GM23338 (cell line): ENCODE measurements at regions not wholly inside any gene's neighbourhood (a gene's known extent, or its start where the extent isn't known, plus 50 kb on each side); places are given as distances from the start of the nearest gene placed in this dataset.

ENCODE experiments used
- ATAC-seq: fragments of 200-7000 bp; cut with Tn5 transposase; 3 replicates; pipeline ENCODE4 v1.9.1; 2020
- DNase-seq: peaks from one replicate; pipeline ENCODE4 v3.0.0-alpha.2; 2015; ENCODE audit warnings: low spot score
- H2AFZ ChIP-seq: fragments of 200-600 bp; sonication (generic); 2 replicates; pipeline ENCODE4 v1.8.0; 2016; ENCODE audit warnings: antibody characterized with exemption, mild to moderate bottlenecking, moderate library complexity
- H3F3A ChIP-seq: fragments of 200-600 bp; sonication (generic); replicated peaks from 2 replicates; pipeline ENCODE4 v1.8.0; 2017; ENCODE audit warnings: antibody characterized with exemption, mixed run types, low read depth
- H3K27ac ChIP-seq: fragments of 200-600 bp; sonication (generic); 2 replicates; pipeline ENCODE4 v1.6.1; 2016; ENCODE audit warnings: low read depth
- H3K27me3 ChIP-seq: fragments of 200-600 bp; sonication (generic); 2 replicates; pipeline ENCODE4 v1.8.0; 2016; ENCODE audit warnings: mild to moderate bottlenecking, mixed run types, moderate library complexity; ENCODE audit not compliant: insufficient read depth
- H3K36me3 ChIP-seq: fragments of 200-600 bp; sonication (generic); 2 replicates; pipeline ENCODE4 v1.8.0; 2016; ENCODE audit warnings: mild to moderate bottlenecking; ENCODE audit not compliant: insufficient read depth
- H3K4me1 ChIP-seq: fragments of 200-600 bp; sonication (generic); 2 replicates; pipeline ENCODE4 v1.8.0; 2016; ENCODE audit warnings: mild to moderate bottlenecking, moderate library complexity; ENCODE audit not compliant: insufficient read depth
- H3K4me2 ChIP-seq: fragments of 200-600 bp; sonication (generic); 2 replicates; pipeline ENCODE4 v1.7.1; 2017; ENCODE audit warnings: mixed run types
- H3K4me3 ChIP-seq: fragments of 200-600 bp; sonication (generic); 2 replicates; pipeline ENCODE4 v1.6.1; 2016; ENCODE audit warnings: mixed run types
- H3K79me2 ChIP-seq: fragments of 200-600 bp; sonication (generic); replicated peaks from 2 replicates; pipeline ENCODE4 v1.8.0; 2017; ENCODE audit warnings: mild to moderate bottlenecking; ENCODE audit not compliant: insufficient read depth
- H3K9me2 ChIP-seq: fragments of 200-600 bp; sonication (generic); 2 replicates; pipeline ENCODE4 v1.8.0; 2017; ENCODE audit not compliant: insufficient read depth
- H4K20me1 ChIP-seq: fragments of 200-600 bp; sonication (generic); replicated peaks from 2 replicates; pipeline ENCODE4 v1.8.0; 2017; ENCODE audit warnings: mild to moderate bottlenecking; ENCODE audit not compliant: insufficient read depth
- H3K27ac Mint-ChIP-seq: 2 replicates; pipeline ENCODE4 v1.8.0; 2020; ENCODE audit warnings: inconsistent platforms, mild to moderate bottlenecking, moderate library complexity, mixed read lengths
- H3K27me3 Mint-ChIP-seq: 3 replicates; pipeline ENCODE4 v1.8.0; 2022; ENCODE audit warnings: low read depth, mild to moderate bottlenecking, moderate library complexity, mixed read lengths, inconsistent platforms; ENCODE audit not compliant: insufficient read depth, poor library complexity
- H3K36me3 Mint-ChIP-seq: 3 replicates; pipeline ENCODE4 v1.8.0; 2021; ENCODE audit warnings: low read depth, mild to moderate bottlenecking, inconsistent platforms, moderate library complexity, mixed read lengths
- H3K4me1 Mint-ChIP-seq: 3 replicates; pipeline ENCODE4 v1.8.0; 2020; ENCODE audit warnings: mild to moderate bottlenecking, inconsistent platforms, mixed read lengths
- H3K4me3 Mint-ChIP-seq: 3 replicates; pipeline ENCODE4 v1.8.0; 2021; ENCODE audit warnings: moderate library complexity, mild to moderate bottlenecking, inconsistent platforms, mixed read lengths
- H3K9me3 Mint-ChIP-seq: 3 replicates; pipeline ENCODE4 v1.8.0; 2020; ENCODE audit warnings: moderate library complexity, mild to moderate bottlenecking, inconsistent platforms, mixed read lengths
- EZH2 ChIP-seq: fragments of 200-600 bp; sonication (generic); IDR thresholded peaks from one replicate; pipeline ENCODE4 v1.8.0; 2017; ENCODE audit warnings: antibody characterized with exemption, mild to moderate bottlenecking, low read depth; ENCODE audit not compliant: unreplicated experiment
- EZH2phosphoT487 ChIP-seq: fragments of 200-600 bp; sonication (generic); IDR thresholded peaks from one replicate; pipeline ENCODE4 v1.8.1; 2018; ENCODE audit warnings: antibody characterized with exemption; ENCODE audit not compliant: unreplicated experiment
- JUNB ChIP-seq: IDR thresholded peaks from one replicate; pipeline ENCODE4 v1.6.1; 2016; ENCODE audit warnings: antibody characterized with exemption; ENCODE audit not compliant: unreplicated experiment
- NANOG ChIP-seq: IDR thresholded peaks from 2 replicates; pipeline ENCODE4 v1.6.1; 2016; ENCODE audit warnings: antibody characterized with exemption, borderline replicate concordance
- STAT1 ChIP-seq: IDR thresholded peaks from one replicate; pipeline ENCODE4 v1.6.1; 2016; ENCODE audit warnings: antibody characterized with exemption; ENCODE audit not compliant: unreplicated experiment
- ZNF114 ChIP-seq: fragments of 250-450 bp; sonication (Bioruptor Pico); IDR thresholded peaks from 2 replicates; pipeline ENCODE4 v1.5.0; 2020; ENCODE audit warnings: mild to moderate bottlenecking, moderate library complexity
- TF ChIP-seq, protein P1 (sequence below), 2 experiments: fragments of 200-600 bp in 1 of 2; sonication (generic) in 1 of 2; conservative IDR thresholded peaks; 2 replicates each; pipeline versions ENCODE4 v1.5.1 to v1.6.1; 2016 to 2017; ENCODE audit warnings: antibody characterized with exemption in 2 of 2, low read depth in 2 of 2, mild to moderate bottlenecking in 2 of 2, moderate library complexity in 1 of 2
- TF ChIP-seq, protein P2 (sequence below): IDR thresholded peaks from one replicate; pipeline ENCODE4 v1.6.1; 2018; ENCODE audit warnings: antibody characterized with exemption; ENCODE audit not compliant: unreplicated experiment

- TF ChIP-seq NANOG (no peak), JUNB (no peak), EZH2phosphoT487 (no peak)
- TF ChIP-seq, protein P1, sequence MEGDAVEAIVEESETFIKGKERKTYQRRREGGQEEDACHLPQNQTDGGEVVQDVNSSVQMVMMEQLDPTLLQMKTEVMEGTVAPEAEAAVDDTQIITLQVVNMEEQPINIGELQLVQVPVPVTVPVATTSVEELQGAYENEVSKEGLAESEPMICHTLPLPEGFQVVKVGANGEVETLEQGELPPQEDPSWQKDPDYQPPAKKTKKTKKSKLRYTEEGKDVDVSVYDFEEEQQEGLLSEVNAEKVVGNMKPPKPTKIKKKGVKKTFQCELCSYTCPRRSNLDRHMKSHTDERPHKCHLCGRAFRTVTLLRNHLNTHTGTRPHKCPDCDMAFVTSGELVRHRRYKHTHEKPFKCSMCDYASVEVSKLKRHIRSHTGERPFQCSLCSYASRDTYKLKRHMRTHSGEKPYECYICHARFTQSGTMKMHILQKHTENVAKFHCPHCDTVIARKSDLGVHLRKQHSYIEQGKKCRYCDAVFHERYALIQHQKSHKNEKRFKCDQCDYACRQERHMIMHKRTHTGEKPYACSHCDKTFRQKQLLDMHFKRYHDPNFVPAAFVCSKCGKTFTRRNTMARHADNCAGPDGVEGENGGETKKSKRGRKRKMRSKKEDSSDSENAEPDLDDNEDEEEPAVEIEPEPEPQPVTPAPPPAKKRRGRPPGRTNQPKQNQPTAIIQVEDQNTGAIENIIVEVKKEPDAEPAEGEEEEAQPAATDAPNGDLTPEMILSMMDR (conservative IDR thresholded peaks at IDR 0.05; ENCODE audit: low read depth in 2 of 2), result peak in 1 of 2 experiments; percentile 55; a peak in 2 of 4 replicates
- TF ChIP-seq, protein P2, sequence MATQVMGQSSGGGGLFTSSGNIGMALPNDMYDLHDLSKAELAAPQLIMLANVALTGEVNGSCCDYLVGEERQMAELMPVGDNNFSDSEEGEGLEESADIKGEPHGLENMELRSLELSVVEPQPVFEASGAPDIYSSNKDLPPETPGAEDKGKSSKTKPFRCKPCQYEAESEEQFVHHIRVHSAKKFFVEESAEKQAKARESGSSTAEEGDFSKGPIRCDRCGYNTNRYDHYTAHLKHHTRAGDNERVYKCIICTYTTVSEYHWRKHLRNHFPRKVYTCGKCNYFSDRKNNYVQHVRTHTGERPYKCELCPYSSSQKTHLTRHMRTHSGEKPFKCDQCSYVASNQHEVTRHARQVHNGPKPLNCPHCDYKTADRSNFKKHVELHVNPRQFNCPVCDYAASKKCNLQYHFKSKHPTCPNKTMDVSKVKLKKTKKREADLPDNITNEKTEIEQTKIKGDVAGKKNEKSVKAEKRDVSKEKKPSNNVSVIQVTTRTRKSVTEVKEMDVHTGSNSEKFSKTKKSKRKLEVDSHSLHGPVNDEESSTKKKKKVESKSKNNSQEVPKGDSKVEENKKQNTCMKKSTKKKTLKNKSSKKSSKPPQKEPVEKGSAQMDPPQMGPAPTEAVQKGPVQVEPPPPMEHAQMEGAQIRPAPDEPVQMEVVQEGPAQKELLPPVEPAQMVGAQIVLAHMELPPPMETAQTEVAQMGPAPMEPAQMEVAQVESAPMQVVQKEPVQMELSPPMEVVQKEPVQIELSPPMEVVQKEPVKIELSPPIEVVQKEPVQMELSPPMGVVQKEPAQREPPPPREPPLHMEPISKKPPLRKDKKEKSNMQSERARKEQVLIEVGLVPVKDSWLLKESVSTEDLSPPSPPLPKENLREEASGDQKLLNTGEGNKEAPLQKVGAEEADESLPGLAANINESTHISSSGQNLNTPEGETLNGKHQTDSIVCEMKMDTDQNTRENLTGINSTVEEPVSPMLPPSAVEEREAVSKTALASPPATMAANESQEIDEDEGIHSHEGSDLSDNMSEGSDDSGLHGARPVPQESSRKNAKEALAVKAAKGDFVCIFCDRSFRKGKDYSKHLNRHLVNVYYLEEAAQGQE, result no peak
- Histone ChIP-seq H3K79me2 (no peaks in the 10 kb centered on the region), H3F3A (0 out of 2 replicates have a peak, but pooled peaks cover 4% of the 10 kb centered on the region), H3K9me2 (no peaks in the 10 kb centered on the region), H3K4me2 (no peak overlapping the region), H3K27ac (no peak overlapping the region), H2AFZ (no peak overlapping the region), H4K20me1 (no peaks in the 10 kb centered on the region), H3K4me1 (no peaks in the 10 kb centered on the region), H3K36me3 (no peaks in the 10 kb centered on the region), H3K4me3 (no peak overlapping the region), H3K27me3 (peaks cover 22% of the 10 kb centered on the region)
- DNase-seq (no peak), ATAC-seq (no peak; the same call in 2 of the 3 replicates)
- Mint-ChIP-seq H3K27ac (no peak overlapping the region), H3K27me3 (peaks cover 28% of the 10 kb centered on the region), H3K4me1 (peaks cover 6% of the 10 kb centered on the region), H3K9me3 (peaks cover 24% of the 10 kb centered on the region), H3K4me3 (no peak overlapping the region), H3K36me3 (peaks cover 8% of the 10 kb centered on the region; the same call in 2 of the 3 replicates)
These were observed 161.3 kb downstream of the KLF13 start for GRCh38 chr15:31487811-31488436.

DNA sequence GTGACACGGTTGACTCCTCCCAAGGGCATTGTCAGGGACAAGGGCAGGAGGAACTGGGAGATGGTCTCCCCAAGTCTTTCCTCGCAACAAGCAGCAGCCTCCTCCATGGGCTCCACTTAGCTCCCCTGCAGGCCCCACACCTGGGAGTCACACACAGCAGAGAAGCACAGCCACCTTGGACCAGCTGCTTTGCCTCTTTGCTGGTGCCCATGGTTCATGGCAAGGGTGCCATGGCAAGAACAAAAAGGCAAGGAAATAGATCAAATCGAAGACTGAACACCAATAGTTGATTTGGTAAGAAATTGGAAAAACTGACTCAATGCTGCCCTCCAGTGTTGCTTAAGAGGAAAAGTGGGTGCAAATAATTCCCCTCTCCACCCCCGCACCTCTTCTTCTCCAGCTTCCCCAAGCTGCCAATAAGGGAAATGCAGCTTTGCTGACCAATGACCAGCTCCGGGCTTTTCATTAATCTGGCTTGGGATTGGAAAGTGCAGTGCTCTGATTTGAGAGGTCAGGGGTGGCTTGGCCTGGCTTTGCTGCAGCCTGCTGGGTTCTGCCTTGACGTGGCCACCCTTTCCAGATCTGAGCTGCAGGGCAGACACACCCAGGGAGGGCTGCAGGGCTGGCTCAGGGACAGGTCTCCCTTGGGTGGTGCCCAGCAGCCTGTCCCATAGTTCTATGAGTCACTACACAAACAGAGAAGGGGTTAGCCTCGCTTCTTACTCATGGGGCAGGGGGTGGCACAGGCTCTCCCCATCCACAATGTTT lies 162.0 kb downstream of the KLF13 start:
- Histone ChIP-seq H3K27ac (no peak overlapping the region), H3K27me3 (peaks cover 16% of the 10 kb centered on the region), H4K20me1 (no peaks in the 10 kb centered on the region), H3K4me2 (no peak overlapping the region), H3K4me1 (no peaks in the 10 kb centered on the region), H3K4me3 (no peak overlapping the region), H3F3A (0 out of 2 replicates have a peak, but pooled peaks cover 4% of the 10 kb centered on the region), H3K79me2 (no peaks in the 10 kb centered on the region), H3K36me3 (no peaks in the 10 kb centered on the region), H2AFZ (no peak overlapping the region), H3K9me2 (no peaks in the 10 kb centered on the region)
- Mint-ChIP-seq H3K36me3 (peaks cover 8% of the 10 kb centered on the region; the same call in 2 of the 3 replicates), H3K9me3 (peaks cover 24% of the 10 kb centered on the region), H3K27ac (no peak overlapping the region), H3K4me1 (peaks cover 5% of the 10 kb centered on the region), H3K27me3 (peaks cover 27% of the 10 kb centered on the region), H3K4me3 (no peak overlapping the region)
- TF ChIP-seq EZH2, result no peak
- no peak for TF ChIP-seq ZNF114 (CRISPR knock-in tag)
- TF ChIP-seq STAT1, result no peak
- TF ChIP-seq, protein P1 (conservative IDR thresholded peaks at IDR 0.05; ENCODE audit: low read depth in 2 of 2), result peak; percentile 80 to 81
- DNase-seq (peak; percentile 90), ATAC-seq (peak; percentile 78)
